ENCODE measurements at regions not wholly inside any gene's neighbourhood (a gene's known extent, or its start where the extent isn't known, plus 50 kb on each side); places are given as distances from the start of the nearest gene placed in this dataset.

- Histone ChIP-seq H3K4me3 (no peak overlapping the region), H3K27me3 (ENCODE audit: control insufficient read depth in 3 of 3, insufficient read depth in 3 of 3, low read length in 2 of 3) (no peaks in the 10 kb centered on the region), H3K9me3 (ENCODE audit: control insufficient read depth in 4 of 4, insufficient read depth in 3 of 4, low read length in 3 of 4) (no peaks in the 10 kb centered on the region), H3K9ac (ENCODE audit: insufficient read depth in 1 of 2, low read length in 2 of 2) (no peak overlapping the region), H3K36me3 (ENCODE audit: control insufficient read depth in 4 of 4, insufficient read depth in 4 of 4, low read length in 4 of 4) (no peaks in the 10 kb centered on the region), H3K4me1 (ENCODE audit: control insufficient read depth in 5 of 5, insufficient read depth in 5 of 5, low read length in 5 of 5) (peaks cover 0 to 26% (median 0%) of the 10 kb centered on the region in 5 donors), H3K27ac (ENCODE audit: low read depth in 1 of 2, low read length in 1 of 2) (no peak overlapping the region)
- peak in 1 of 3 donors; percentile 12 for DNase-seq
- ATAC-seq (ENCODE audit: insufficient read depth, low FRiP score): no peak
- TF ChIP-seq CTCF (IDR thresholded peaks at IDR 0.05; ENCODE audit: control extremely low read depth, extremely low read depth): no peak
These were observed 982.0 kb downstream of the SORCS1 start for GRCh38 chr10:106182542-106182941.

GRCh38 chr10:106181501-106181900 lies 983.0 kb downstream of the SORCS1 start:
- Histone ChIP-seq H3K9ac (ENCODE audit: insufficient read depth in 1 of 2, low read length in 2 of 2) (no peak overlapping the region), H3K27me3 (ENCODE audit: control insufficient read depth in 3 of 3, insufficient read depth in 3 of 3, low read length in 2 of 3) (no peaks in the 10 kb centered on the region), H3K27ac (ENCODE audit: low read depth in 1 of 2, low read length in 1 of 2) (no peak overlapping the region), H3K36me3 (ENCODE audit: control insufficient read depth in 4 of 4, insufficient read depth in 4 of 4, low read length in 4 of 4) (no peaks in the 10 kb centered on the region), H3K9me3 (ENCODE audit: control insufficient read depth in 4 of 4, insufficient read depth in 3 of 4, low read length in 3 of 4) (no peaks in the 10 kb centered on the region), H3K4me3 (no peak overlapping the region), H3K4me1 (ENCODE audit: control insufficient read depth in 5 of 5, insufficient read depth in 5 of 5, low read length in 5 of 5) (peaks cover 0 to 21% (median 0%) of the 10 kb centered on the region in 5 donors)
- WGBS, 2 donors: 49 to 58% methylated on average over 3 of the region's 3 CpGs
- no peak for ATAC-seq (ENCODE audit: insufficient read depth, low FRiP score)
- no peak for TF ChIP-seq CTCF (IDR thresholded peaks at IDR 0.05; ENCODE audit: control extremely low read depth, extremely low read depth)
- peak in 2 of 3 donors; percentile 10 to 35 for DNase-seq

GRCh38 chr10:106179430-106179829 lies 985.1 kb downstream of the SORCS1 start:
- Histone ChIP-seq H3K27ac (ENCODE audit: low read depth in 1 of 2, low read length in 1 of 2) (no peak overlapping the region), H3K9me3 (ENCODE audit: control insufficient read depth in 4 of 4, insufficient read depth in 3 of 4, low read length in 3 of 4) (no peaks in the 10 kb centered on the region), H3K4me1 (ENCODE audit: control insufficient read depth in 5 of 5, insufficient read depth in 5 of 5, low read length in 5 of 5) (peaks cover 0 to 21% (median 0%) of the 10 kb centered on the region in 5 donors), H3K9ac (ENCODE audit: insufficient read depth in 1 of 2, low read length in 2 of 2) (no peak overlapping the region), H3K36me3 (ENCODE audit: control insufficient read depth in 4 of 4, insufficient read depth in 4 of 4, low read length in 4 of 4) (no peaks in the 10 kb centered on the region), H3K27me3 (ENCODE audit: control insufficient read depth in 3 of 3, insufficient read depth in 3 of 3, low read length in 2 of 3) (no peaks in the 10 kb centered on the region), H3K4me3 (no peak overlapping the region)
- DNase-seq (peak in 2 of 3 donors; percentile 85 to 88), ATAC-seq (ENCODE audit: insufficient read depth, low FRiP score) (no peak)
- TF ChIP-seq CTCF (IDR thresholded peaks at IDR 0.05; ENCODE audit: control extremely low read depth, extremely low read depth): no peak

- no peak overlapping the region for H3K4me3 ChIP-seq
- H3K36me3 ChIP-seq (ENCODE audit: control insufficient read depth in 4 of 4, insufficient read depth in 4 of 4, low read length in 4 of 4): no peaks in the 10 kb centered on the region
- no peak for TF ChIP-seq CTCF (IDR thresholded peaks at IDR 0.05; ENCODE audit: control extremely low read depth, extremely low read depth)
- no peak overlapping the region for H3K9ac ChIP-seq (ENCODE audit: insufficient read depth in 1 of 2, low read length in 2 of 2)
- peak in 2 of 3 donors; percentile 32 to 47 for DNase-seq
- H3K27me3 ChIP-seq (ENCODE audit: control insufficient read depth in 3 of 3, insufficient read depth in 3 of 3, low read length in 2 of 3): no peaks in the 10 kb centered on the region
- no peaks in the 10 kb centered on the region for H3K9me3 ChIP-seq (ENCODE audit: control insufficient read depth in 4 of 4, insufficient read depth in 3 of 4, low read length in 3 of 4)
- H3K4me1 ChIP-seq (ENCODE audit: control insufficient read depth in 5 of 5, insufficient read depth in 5 of 5, low read length in 5 of 5): peaks cover 0 to 6% (median 0%) of the 10 kb centered on the region in 5 donors
- WGBS, 2 donors: 49 to 62% methylated on average over 5 of the region's 5 CpGs
- ATAC-seq (ENCODE audit: insufficient read depth, low FRiP score): no peak
- H3K27ac ChIP-seq (ENCODE audit: low read depth in 1 of 2, low read length in 1 of 2): no peak overlapping the region
These were observed 988.6 kb downstream of the SORCS1 start for GRCh38 chr10:106175760-106176377.

All from lung (tissue), 11 donors.